GM12878 (cell line): ENCODE measurements at regions not wholly inside any gene's neighbourhood (a gene's known extent, or its start where the extent isn't known, plus 50 kb on each side); places are given as distances from the start of the nearest gene placed in this dataset.

Source experiments
- ATAC-seq: fragments of 200-7000 bp; cut with Tn5 transposase; 3 replicates; pipeline ENCODE4 v1.9.1; 2020; ENCODE audit warnings: mild to moderate bottlenecking, moderate library complexity
- BruUV-seq: library from RNA; stranded (reverse); fragments of 400-500 nt; replicated peaks from 2 replicates; lab custom pipeline; 2021; lab: Mats Ljungman, UMichigan
- CTCF ChIA-PET: fragments of 300-600 bp; sonication (Branson Sonifier 250); formaldehyde crosslinking; extraction: SDS; loops from one replicate; lab custom pipeline; 2021; ENCODE audit warnings: inconsistent platforms; lab: Yijun Ruan, JAX
- POLR2A ChIA-PET: fragments of 350-600 bp; formaldehyde crosslinking; extraction: SDS; loops from one replicate; lab custom pipeline; 2021; ENCODE audit warnings: inconsistent platforms; lab: Charles Lee
- RAD21 ChIA-PET: fragments of 300-600 bp; sonication (Branson Sonifier 250); formaldehyde crosslinking; loops from one replicate; lab custom pipeline; 2023; ENCODE audit warnings: antibody characterized with exemption; ENCODE audit not compliant: unreplicated experiment; lab: Charles Lee
- SMC1A ChIA-PET: fragments of 300-600 bp; sonication (Branson Sonifier 250); formaldehyde crosslinking; loops from one replicate; lab custom pipeline; 2023; ENCODE audit not compliant: unreplicated experiment, uncharacterized antibody; lab: Charles Lee
- DNase-seq: peaks from one replicate; pipeline ENCODE4 v3.0.0-alpha.2; 2011; ENCODE audit warnings: low read depth, low spot score
- FAIRE-seq: peaks from 3 replicates; lab custom pipeline; 2011; peaks lifted over from hg19 to GRCh38; lab: Jason Lieb, UNC
- H2AFZ ChIP-seq: 2 replicates; pipeline ENCODE4 v1.6.0; 2011; ENCODE audit warnings: low read depth, low read length, control low read depth; ENCODE audit not compliant: control insufficient read depth
- H3K27ac ChIP-seq: 2 replicates; pipeline ENCODE4 v1.5.1; 2011; ENCODE audit warnings: control low read depth; ENCODE audit not compliant: control insufficient read depth, insufficient read depth
- H3K27me3 ChIP-seq, 2 experiments: replicated peaks in 1 of 2; 2 replicates each; pipeline versions ENCODE4 v1.6.0 to v1.6.1; 2011; ENCODE audit warnings: low read length in 1 of 2; ENCODE audit not compliant: control insufficient read depth in 2 of 2, insufficient read depth in 2 of 2
- H3K36me3 ChIP-seq, 2 experiments: 2 replicates each; pipeline ENCODE4 v1.5.1; 2011; ENCODE audit warnings: low read length in 1 of 2; ENCODE audit not compliant: control insufficient read depth in 2 of 2, insufficient read depth in 2 of 2
- H3K4me1 ChIP-seq: 2 replicates; pipeline ENCODE4 v1.6.1; 2011; ENCODE audit warnings: mild to moderate bottlenecking, low read length, moderate library complexity, mixed read lengths; ENCODE audit not compliant: control insufficient read depth, insufficient read depth
- H3K4me2 ChIP-seq: 2 replicates; pipeline ENCODE4 v1.6.0; 2011; ENCODE audit warnings: control low read depth; ENCODE audit not compliant: control insufficient read depth, insufficient read depth
- H3K4me3 ChIP-seq: fragments of 200-600 bp; sonication (generic); 2 replicates; pipeline ENCODE4 v1.5.1; 2016
- H3K79me2 ChIP-seq: 2 replicates; pipeline ENCODE4 v1.6.0; 2011; ENCODE audit warnings: low read length; ENCODE audit not compliant: control insufficient read depth, insufficient read depth
- H3K9ac ChIP-seq: 2 replicates; pipeline ENCODE4 v1.8.0; 2011; ENCODE audit warnings: low read length, control low read depth, mixed read lengths; ENCODE audit not compliant: control insufficient read depth, insufficient read depth
- H3K9me3 ChIP-seq: replicated peaks from 3 replicates; pipeline ENCODE4 v1.5.1; 2011; ENCODE audit warnings: mild to moderate bottlenecking, low read length; ENCODE audit not compliant: control insufficient read depth, insufficient read depth
- H4K20me1 ChIP-seq: 2 replicates; pipeline ENCODE4 v1.6.0; 2011; ENCODE audit not compliant: control insufficient read depth, insufficient read depth
- KLF5 ChIP-seq: fragments of 450-650 bp; IDR thresholded peaks from 2 replicates; pipeline ENCODE4 v1.6.1; 2014; ENCODE audit warnings: mild to moderate bottlenecking; ENCODE audit not compliant: partially characterized antibody
- PBX3 ChIP-seq: IDR thresholded peaks from 2 replicates; pipeline ENCODE4 v1.6.1; 2011; ENCODE audit warnings: mild to moderate bottlenecking, low read depth, low read length, moderate library complexity; ENCODE audit not compliant: insufficient replicate concordance
- PKNOX1 ChIP-seq: fragments of 450-650 bp; IDR thresholded peaks from 2 replicates; pipeline ENCODE4 v1.6.1; 2016; ENCODE audit warnings: mild to moderate bottlenecking
- PRDM15 ChIP-seq: fragments of 450-650 bp; formaldehyde crosslinking; IDR thresholded peaks from 2 replicates; pipeline ENCODE4 v1.4.0; 2020; ENCODE audit warnings: mild to moderate bottlenecking, moderate library complexity
- RELA ChIP-seq: fragments of 450-650 bp; IDR thresholded peaks from 2 replicates; pipeline ENCODE4 v1.8.0; 2014; ENCODE audit warnings: borderline replicate concordance; ENCODE audit not compliant: partially characterized antibody
- SMC3 ChIP-seq: IDR thresholded peaks from 2 replicates; pipeline ENCODE4 v1.6.1; 2011; ENCODE audit warnings: low read length, improper control_type of control experiment, borderline replicate concordance
- STAT3 ChIP-seq: IDR thresholded peaks from 2 replicates; pipeline ENCODE4 v1.6.1; 2011; ENCODE audit warnings: low read depth, low read length, improper control_type of control experiment
- ZSCAN29 ChIP-seq: fragments of 450-650 bp; IDR thresholded peaks from 2 replicates; pipeline ENCODE4 v1.6.1; 2017; ENCODE audit warnings: mild to moderate bottlenecking, moderate library complexity
- WGBS: methylation state at CpG from one replicate; pipeline ENCODE4 v1.1.6; 2016; ENCODE audit warnings: low lambda C conversion rate; ENCODE audit not compliant: insufficient replicate concordance, insufficient coverage; ENCODE audit errors: missing lambda C conversion rate; 5-methylcytosine and 5-hydroxymethylcytosine counted together
- in situ Hi-C: fragments of 300-500 bp; cut with MboI; formaldehyde crosslinking; loops from 9 replicates; pipeline ENCODE4 v1.14.3; 2018; ENCODE audit warnings: mixed read lengths
- intact Hi-C: fragments of 100-400 bp; cut with micrococcal nuclease; formaldehyde crosslinking; loops from one replicate; pipeline ENCODE4 v1.14.2; 2022; ENCODE audit not compliant: unreplicated experiment
- TF ChIP-seq, protein P1 (sequence below), 3 experiments: IDR thresholded peaks in 2 of 3; conservative IDR thresholded peaks in 1 of 3; 2 replicates each; pipeline ENCODE4 v1.5.1; 2011; ENCODE audit warnings: low read depth in 3 of 3, low read length in 3 of 3, mild to moderate bottlenecking in 3 of 3, control low read depth in 2 of 3, moderate library complexity in 2 of 3, inconsistent platforms in 1 of 3, mixed read lengths in 1 of 3; ENCODE audit not compliant: control insufficient read depth in 2 of 3, insufficient read depth in 1 of 3; ENCODE audit errors: extremely low read depth in 1 of 3

DNA sequence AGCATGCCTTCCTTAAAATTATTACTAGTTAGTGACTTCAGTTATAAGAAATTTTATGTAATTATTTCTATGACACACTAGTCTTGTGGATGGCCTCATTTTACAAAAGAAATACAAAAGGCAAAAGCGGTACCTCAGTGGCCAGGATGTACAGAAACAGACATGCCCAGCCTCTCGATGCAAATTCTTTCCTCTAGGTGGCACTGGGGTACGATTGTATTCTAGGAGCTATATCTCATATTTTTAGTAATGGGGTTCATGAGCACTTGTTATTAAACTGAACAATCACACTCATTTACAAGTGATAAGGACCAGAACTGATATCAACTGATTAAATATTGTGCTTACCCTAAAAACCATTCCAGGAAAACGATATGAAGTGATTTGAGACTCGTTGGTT, 59.8 kb downstream of the SOD2 start:
- in situ Hi-C loops: no loop called here
- H4K20me1 ChIP-seq: no peaks in the 10 kb centered on the region
- no peaks in the 10 kb centered on the region for H3K79me2 ChIP-seq
- no peak overlapping the region for H3K4me3 ChIP-seq
- ChIA-PET POLR2A (interaction anchor here (0.5 to 0.7 kb wide), 2 partner anchors 21 to 84 kb away, joined by 3 to 4 read pairs; no protein-coding TSS in a partner anchor), SMC1A (interaction anchor here (0.6 to 4.2 kb wide), 9 partner anchors 10 to 822 kb away, joined by 3 to 28 read pairs (median 4); no protein-coding TSS in a partner anchor), RAD21 (interaction anchor here (0.8 to 3.0 kb wide), 5 partner anchors 13 to 721 kb away, joined by 3 to 24 read pairs (median 3); no protein-coding TSS in a partner anchor), CTCF (interaction anchor here (1.0 to 9.1 kb wide), 17 partner anchors 7 to 900 kb away, joined by 3 to 121 read pairs (median 4); no protein-coding TSS in a partner anchor)
- H3K9ac ChIP-seq: no peak overlapping the region
- H3K9me3 ChIP-seq: no peaks in the 10 kb centered on the region
- intact Hi-C loops: loop anchor here (1.0 kb wide), 1 partner anchor 21 kb away; no protein-coding TSS in a partner anchor
- TF ChIP-seq RELA: no peak
- no peak for TF ChIP-seq KLF5
- TF ChIP-seq PBX3: no peak
- no peak for TF ChIP-seq STAT3
- TF ChIP-seq, protein P1, sequence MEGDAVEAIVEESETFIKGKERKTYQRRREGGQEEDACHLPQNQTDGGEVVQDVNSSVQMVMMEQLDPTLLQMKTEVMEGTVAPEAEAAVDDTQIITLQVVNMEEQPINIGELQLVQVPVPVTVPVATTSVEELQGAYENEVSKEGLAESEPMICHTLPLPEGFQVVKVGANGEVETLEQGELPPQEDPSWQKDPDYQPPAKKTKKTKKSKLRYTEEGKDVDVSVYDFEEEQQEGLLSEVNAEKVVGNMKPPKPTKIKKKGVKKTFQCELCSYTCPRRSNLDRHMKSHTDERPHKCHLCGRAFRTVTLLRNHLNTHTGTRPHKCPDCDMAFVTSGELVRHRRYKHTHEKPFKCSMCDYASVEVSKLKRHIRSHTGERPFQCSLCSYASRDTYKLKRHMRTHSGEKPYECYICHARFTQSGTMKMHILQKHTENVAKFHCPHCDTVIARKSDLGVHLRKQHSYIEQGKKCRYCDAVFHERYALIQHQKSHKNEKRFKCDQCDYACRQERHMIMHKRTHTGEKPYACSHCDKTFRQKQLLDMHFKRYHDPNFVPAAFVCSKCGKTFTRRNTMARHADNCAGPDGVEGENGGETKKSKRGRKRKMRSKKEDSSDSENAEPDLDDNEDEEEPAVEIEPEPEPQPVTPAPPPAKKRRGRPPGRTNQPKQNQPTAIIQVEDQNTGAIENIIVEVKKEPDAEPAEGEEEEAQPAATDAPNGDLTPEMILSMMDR (IDR thresholded peaks at IDR 0.05 in 2 of 3, conservative IDR thresholded peaks at IDR 0.05 in 1 of 3; ENCODE audit: control insufficient read depth in 2 of 3, extremely low read depth in 1 of 3, insufficient read depth in 1 of 3, low read depth in 3 of 3, low read length in 3 of 3): peak; percentile 43 to 56 (median 53)
- no peak for TF ChIP-seq ZSCAN29
- peak; percentile 53; the same call in 1 of the 2 replicates for TF ChIP-seq SMC3
- no peak for TF ChIP-seq PKNOX1
- no peak for TF ChIP-seq PRDM15 (CRISPR knock-in tag)
- FAIRE-seq (no peak), ATAC-seq (peak; percentile 90), DNase-seq (no peak)
- no peak overlapping the region for H2AFZ ChIP-seq
- H3K36me3 ChIP-seq: no peaks in the 10 kb centered on the region
- no peak overlapping the region for H3K27ac ChIP-seq
- BruUV-seq: no TSS peak
- H3K4me1 ChIP-seq: no peaks in the 10 kb centered on the region
- 41% methylated on average over 5 of the region's 5 CpGs for WGBS
- no peak overlapping the region for H3K4me2 ChIP-seq
- no peaks in the 10 kb centered on the region for H3K27me3 ChIP-seq
